Vagina (tissue), 2 donors: ENCODE measurements at regions not wholly inside any gene's neighbourhood (a gene's known extent, or its start where the extent isn't known, plus 50 kb on each side); places are given as distances from the start of the nearest gene placed in this dataset.

ENCODE experiments used
- DNase-seq, 2 donors: peaks; one replicate each; pipeline ENCODE4 v3.0.0-alpha.2; 2017; ENCODE audit errors: extremely low spot score in 2 of 2
- H3K27ac ChIP-seq: fragments of 200-600 bp; sonication (generic); one replicate; pipeline ENCODE4 v1.5.1; 2019
- H3K27me3 ChIP-seq: fragments of 200-600 bp; sonication (generic); one replicate; pipeline ENCODE4 v1.5.1; 2019
- H3K36me3 ChIP-seq, 2 donors: fragments of 200-600 bp; sonication (generic); one replicate each; pipeline ENCODE4 v1.5.1; 2017 to 2019
- H3K4me1 ChIP-seq: fragments of 200-600 bp; sonication (generic); one replicate; pipeline ENCODE4 v1.5.1; 2019
- H3K4me3 ChIP-seq, 2 donors: fragments of 200-600 bp; sonication (generic); 1 replicate in 1 of 2; 2 replicates in 1 of 2; pipeline ENCODE4 v1.5.1; 2016 to 2019
- H3K9me3 ChIP-seq: fragments of 200-600 bp; sonication (generic); one replicate; pipeline ENCODE4 v1.5.1; 2019
- CTCF ChIP-seq, 3 experiments: fragments of 450-650 bp in 2 of 3; fragments of 200-600 bp in 1 of 3; sonication (generic) in 1 of 3; IDR thresholded peaks; one replicate each; pipeline ENCODE4 v1.5.1; 2017 to 2019; ENCODE audit warnings: antibody characterized with exemption in 3 of 3, mild to moderate bottlenecking in 2 of 3, moderate library complexity in 2 of 3
- POLR2A ChIP-seq, 2 donors: fragments of 450-650 bp; IDR thresholded peaks; one replicate each; pipeline ENCODE4 v1.6.1; 2017; ENCODE audit warnings: antibody characterized with exemption in 2 of 2, mild to moderate bottlenecking in 2 of 2, moderate library complexity in 2 of 2
- POLR2AphosphoS5 ChIP-seq, 2 donors: sonication (generic); formaldehyde crosslinking; IDR thresholded peaks; one replicate each; pipeline ENCODE4 v1.9.0; 2017; ENCODE audit warnings: antibody characterized with exemption in 2 of 2, mild to moderate bottlenecking in 2 of 2, low read depth in 1 of 2; ENCODE audit not compliant: insufficient read depth in 1 of 2
- intact Hi-C: fragments of 100-400 bp; cut with DNase I; formaldehyde crosslinking; loops from one replicate; pipeline ENCODE4 v1.15.1; 2023

DNA sequence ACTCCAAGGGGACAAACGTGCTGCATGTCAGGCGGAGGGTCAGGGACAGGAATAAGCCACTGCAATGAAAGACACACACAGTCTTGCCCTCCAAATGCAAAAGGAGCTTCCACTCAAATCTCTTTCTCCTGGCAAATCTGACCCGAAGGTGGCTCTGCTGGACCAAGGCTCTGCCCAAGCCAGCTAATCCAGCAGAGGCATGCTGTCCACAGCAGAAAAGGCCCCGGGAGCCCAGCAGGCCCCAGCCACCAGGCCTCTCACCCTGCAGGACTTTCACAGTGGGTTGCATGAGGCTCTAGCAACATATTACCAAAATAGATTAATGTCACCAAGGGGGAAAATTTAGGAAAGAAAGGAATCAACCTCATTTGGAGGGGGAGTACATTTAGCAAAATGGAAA is 628.6 kb downstream of the BCOR start:
- Histone ChIP-seq H3K27ac (no peak overlapping the region), H3K4me1 (no peaks in the 10 kb centered on the region), H3K9me3 (no peaks in the 10 kb centered on the region), H3K36me3 (no peaks in the 10 kb centered on the region), H3K4me3 (no peak overlapping the region), H3K27me3 (no peaks in the 10 kb centered on the region)
- no peak for DNase-seq
- TF ChIP-seq POLR2AphosphoS5 (IDR thresholded peaks at IDR 0.05; ENCODE audit: insufficient read depth in 1 of 2, low read depth in 1 of 2), result no peak
- no peak for TF ChIP-seq CTCF (IDR thresholded peaks at IDR 0.05)
- TF ChIP-seq POLR2A (IDR thresholded peaks at IDR 0.05), result no peak
- intact Hi-C loops, result no loop called here

GRCh38 chrX:39470588-39471407 is 627.0 kb downstream of the BCOR start:
- Histone ChIP-seq H3K4me3 (no peak overlapping the region), H3K4me1 (no peaks in the 10 kb centered on the region), H3K36me3 (no peaks in the 10 kb centered on the region), H3K27ac (no peak overlapping the region), H3K9me3 (no peaks in the 10 kb centered on the region), H3K27me3 (no peaks in the 10 kb centered on the region)
- TF ChIP-seq POLR2AphosphoS5 (IDR thresholded peaks at IDR 0.05; ENCODE audit: insufficient read depth in 1 of 2, low read depth in 1 of 2), result no peak
- TF ChIP-seq POLR2A (IDR thresholded peaks at IDR 0.05), result no peak
- TF ChIP-seq CTCF (IDR thresholded peaks at IDR 0.05), result no peak
- DNase-seq, result no peak
- intact Hi-C loops, result no loop called here

DNA sequence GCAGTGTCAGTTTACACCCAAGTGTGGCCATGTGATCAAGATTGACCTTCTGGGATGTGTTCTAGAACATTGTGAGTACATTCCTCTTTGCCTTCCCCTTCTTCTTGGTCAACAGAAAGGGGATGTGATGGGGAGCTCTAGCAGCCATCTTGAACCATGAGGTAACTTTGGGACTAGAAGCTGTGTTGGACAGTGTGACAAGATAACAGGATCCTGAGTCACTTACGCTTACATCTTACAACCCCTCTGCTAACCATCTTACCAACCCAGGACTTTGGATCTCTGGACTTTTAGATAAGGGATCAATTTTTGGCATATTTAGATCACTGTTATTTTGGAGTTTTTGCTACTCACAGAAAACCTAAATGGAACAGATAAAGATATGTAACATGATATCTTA is 625.6 kb downstream of the BCOR start:
- intact Hi-C loops, result no loop called here
- TF ChIP-seq CTCF (IDR thresholded peaks at IDR 0.05) (no peak), POLR2AphosphoS5 (IDR thresholded peaks at IDR 0.05; ENCODE audit: insufficient read depth in 1 of 2, low read depth in 1 of 2) (no peak), POLR2A (IDR thresholded peaks at IDR 0.05) (no peak)
- Histone ChIP-seq H3K27me3 (no peaks in the 10 kb centered on the region), H3K9me3 (no peaks in the 10 kb centered on the region), H3K4me3 (no peak overlapping the region), H3K36me3 (no peaks in the 10 kb centered on the region), H3K27ac (no peak overlapping the region), H3K4me1 (peaks cover under 1% of the 10 kb centered on the region)
- no peak for DNase-seq

DNA sequence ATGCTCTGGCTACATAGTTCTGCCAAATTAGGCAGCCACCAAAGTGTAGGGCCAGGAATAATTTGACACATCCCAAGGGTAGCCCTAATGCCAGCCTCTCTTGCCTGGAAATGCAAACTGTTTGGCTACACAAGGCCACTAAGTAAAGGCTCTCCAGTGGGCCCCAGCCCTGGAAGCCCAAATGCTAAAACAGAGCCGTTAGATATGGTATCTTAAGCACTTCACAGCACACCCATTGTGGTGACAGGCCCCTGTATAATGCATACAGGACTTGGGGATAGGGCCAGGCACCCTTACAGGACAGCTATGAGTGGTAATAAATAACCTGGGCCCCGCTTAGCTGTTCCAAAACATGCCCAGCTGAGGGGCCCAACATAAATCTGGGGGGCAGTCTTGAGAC is 623.9 kb downstream of the BCOR start:
- Histone ChIP-seq H3K27me3 (no peaks in the 10 kb centered on the region), H3K9me3 (no peaks in the 10 kb centered on the region), H3K27ac (no peak overlapping the region), H3K4me3 (no peak overlapping the region), H3K4me1 (peaks cover 10% of the 10 kb centered on the region), H3K36me3 (no peaks in the 10 kb centered on the region)
- intact Hi-C loops, result no loop called here
- DNase-seq, result no peak
- TF ChIP-seq CTCF (IDR thresholded peaks at IDR 0.05) (no peak), POLR2AphosphoS5 (IDR thresholded peaks at IDR 0.05; ENCODE audit: insufficient read depth in 1 of 2, low read depth in 1 of 2) (no peak)

DNA sequence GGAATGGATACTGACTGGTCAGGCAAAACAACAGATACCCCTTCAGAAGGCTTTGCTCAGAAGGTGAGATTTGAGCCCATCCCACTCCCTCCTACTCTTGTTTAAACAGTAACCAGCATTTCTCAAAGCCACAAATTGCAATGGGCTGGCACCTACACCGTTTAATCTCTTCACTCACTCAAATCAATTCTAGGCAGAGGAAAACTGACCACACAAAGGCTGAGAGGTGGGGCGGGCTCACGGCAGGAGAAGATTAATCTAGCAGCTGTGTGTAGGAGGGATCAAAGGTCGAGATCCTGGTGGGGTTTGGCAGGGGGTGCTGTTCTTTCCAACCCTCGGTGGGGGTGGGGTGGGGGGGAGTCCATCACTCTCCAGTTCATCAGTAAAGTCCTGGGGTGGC is 622.4 kb downstream of the BCOR start:
- TF ChIP-seq POLR2AphosphoS5 (IDR thresholded peaks at IDR 0.05; ENCODE audit: insufficient read depth in 1 of 2, low read depth in 1 of 2) (no peak), CTCF (IDR thresholded peaks at IDR 0.05) (no peak)
- no peaks in the 10 kb centered on the region for H3K27me3 ChIP-seq
- H3K9me3 ChIP-seq, result no peaks in the 10 kb centered on the region
- H3K36me3 ChIP-seq, result no peaks in the 10 kb centered on the region
- no peak overlapping the region for H3K4me3 ChIP-seq
- DNase-seq, result no peak
- intact Hi-C loops, result no loop called here
- H3K27ac ChIP-seq, result no peak overlapping the region
- H3K4me1 ChIP-seq, result peaks cover 10% of the 10 kb centered on the region
